ENCODE measurements at regions not wholly inside any gene's neighbourhood (a gene's known extent, or its start where the extent isn't known, plus 50 kb on each side); places are given as distances from the start of the nearest gene placed in this dataset.

DNA sequence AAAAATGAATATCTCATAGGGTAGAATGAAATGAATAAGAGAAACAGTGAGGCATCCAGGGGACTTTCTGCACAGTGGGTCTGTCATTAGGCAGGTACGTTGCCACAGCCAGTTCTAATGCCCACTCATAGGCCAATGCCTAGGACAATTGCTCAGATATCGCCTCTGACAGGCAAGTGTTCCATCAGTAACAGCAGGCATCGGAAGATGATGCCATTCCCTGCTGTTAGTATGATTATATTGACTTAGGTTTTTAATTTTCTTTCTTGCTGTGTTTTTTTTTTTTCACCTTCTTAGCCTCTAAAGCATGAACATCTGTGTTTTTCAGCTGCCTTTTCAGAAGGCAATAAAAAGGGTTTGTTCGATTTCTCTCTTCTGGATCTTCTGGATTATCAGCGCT lies 90.7 kb downstream of the PRL start:
- no peak for TF ChIP-seq EZH2 (IDR thresholded peaks at IDR 0.05; ENCODE audit: insufficient read depth, low read length)
- TF ChIP-seq, protein P1, sequence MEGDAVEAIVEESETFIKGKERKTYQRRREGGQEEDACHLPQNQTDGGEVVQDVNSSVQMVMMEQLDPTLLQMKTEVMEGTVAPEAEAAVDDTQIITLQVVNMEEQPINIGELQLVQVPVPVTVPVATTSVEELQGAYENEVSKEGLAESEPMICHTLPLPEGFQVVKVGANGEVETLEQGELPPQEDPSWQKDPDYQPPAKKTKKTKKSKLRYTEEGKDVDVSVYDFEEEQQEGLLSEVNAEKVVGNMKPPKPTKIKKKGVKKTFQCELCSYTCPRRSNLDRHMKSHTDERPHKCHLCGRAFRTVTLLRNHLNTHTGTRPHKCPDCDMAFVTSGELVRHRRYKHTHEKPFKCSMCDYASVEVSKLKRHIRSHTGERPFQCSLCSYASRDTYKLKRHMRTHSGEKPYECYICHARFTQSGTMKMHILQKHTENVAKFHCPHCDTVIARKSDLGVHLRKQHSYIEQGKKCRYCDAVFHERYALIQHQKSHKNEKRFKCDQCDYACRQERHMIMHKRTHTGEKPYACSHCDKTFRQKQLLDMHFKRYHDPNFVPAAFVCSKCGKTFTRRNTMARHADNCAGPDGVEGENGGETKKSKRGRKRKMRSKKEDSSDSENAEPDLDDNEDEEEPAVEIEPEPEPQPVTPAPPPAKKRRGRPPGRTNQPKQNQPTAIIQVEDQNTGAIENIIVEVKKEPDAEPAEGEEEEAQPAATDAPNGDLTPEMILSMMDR (IDR thresholded peaks at IDR 0.05; ENCODE audit: insufficient read depth, low read depth, low read length): no peak
